Activated CD4-positive, alpha-beta T cell treated with anti-CD3 and anti-CD28 coated beads, Interleukin-2, amount 50 U/mL, for 48 hours (primary cell): ENCODE measurements at regions not wholly inside any gene's neighbourhood (a gene's known extent, or its start where the extent isn't known, plus 50 kb on each side); places are given as distances from the start of the nearest gene placed in this dataset.

Experiments used
- DNase-seq, 2 experiments: peaks; one replicate each; pipeline ENCODE4 v3.0.0-alpha.2; 2020

- DNase-seq: no peak
Observed at GRCh38 chr10:35912615-35913569, 270.8 kb upstream of the FZD8 start.

- no peak for DNase-seq
Observed at GRCh38 chr10:35911954-35912353, 269.9 kb upstream of the FZD8 start.

- no peak for DNase-seq
Observed at GRCh38 chr10:35911233-35911632, 269.1 kb upstream of the FZD8 start.

GRCh38 chr10:35910234-35910633 is 268.1 kb upstream of the FZD8 start:
- no peak for DNase-seq

- DNase-seq: no peak
Observed at GRCh38 chr10:35909121-35909720, 267.1 kb upstream of the FZD8 start.

- no peak for DNase-seq
Observed at GRCh38 chr10:35908451-35908850, 266.4 kb upstream of the FZD8 start.

- no peak for DNase-seq
Observed at GRCh38 chr10:35907548-35907947, 265.5 kb upstream of the FZD8 start.

GRCh38 chr10:35906155-35906554 is 264.1 kb upstream of the FZD8 start:
- no peak for DNase-seq

- no peak for DNase-seq
Observed at GRCh38 chr10:35903021-35903420, 260.9 kb upstream of the FZD8 start.

- DNase-seq: no peak
Observed at GRCh38 chr10:35898716-35899440, 256.8 kb upstream of the FZD8 start.

- DNase-seq: no peak
Observed at GRCh38 chr10:35896001-35896400, 253.9 kb upstream of the FZD8 start.

- DNase-seq: no peak
Observed at GRCh38 chr10:35895331-35895730, 253.2 kb upstream of the FZD8 start.

- no peak for DNase-seq
Observed at GRCh38 chr10:35892526-35892925, 250.4 kb upstream of the FZD8 start.

GRCh38 chr10:35890676-35891495 is 248.8 kb upstream of the FZD8 start:
- DNase-seq: no peak

- no peak for DNase-seq
Observed at GRCh38 chr10:35889971-35890675, 248.0 kb upstream of the FZD8 start.

- no peak for DNase-seq
Observed at GRCh38 chr10:35889226-35889625, 247.1 kb upstream of the FZD8 start.

- no peak for DNase-seq
Observed at GRCh38 chr10:35888400-35888799, 246.3 kb upstream of the FZD8 start.

- DNase-seq: no peak
Observed at GRCh38 chr10:35887685-35888084, 245.6 kb upstream of the FZD8 start.

GRCh38 chr10:35885076-35885475 is 243.0 kb upstream of the FZD8 start:
- no peak for DNase-seq

GRCh38 chr10:35884657-35885071 is 242.6 kb upstream of the FZD8 start:
- no peak for DNase-seq

GRCh38 chr10:35882422-35883150 is 240.5 kb upstream of the FZD8 start:
- no peak for DNase-seq
